Panc1 (cell line): ENCODE measurements at regions not wholly inside any gene's neighbourhood (a gene's known extent, or its start where the extent isn't known, plus 50 kb on each side); places are given as distances from the start of the nearest gene placed in this dataset.
"Not testable (repeated sequence)": the region's sequence is repeated elsewhere in the genome, so short reads cannot be mapped to it uniquely, and the experiment has no call there.

Experiments
- ATAC-seq: fragments of 200-7000 bp; cut with Tn5 transposase; 2 replicates; pipeline ENCODE4 v1.9.1; 2020; ENCODE audit warnings: mild to moderate bottlenecking, moderate library complexity
- BruUV-seq: library from RNA; stranded (reverse); fragments of 400-500 nt; replicated peaks from 2 replicates; lab custom pipeline; 2021; lab: Mats Ljungman, UMichigan
- CTCF ChIA-PET: fragments of 300-600 bp; sonication (Branson Sonifier 250); formaldehyde crosslinking; loops from one replicate; lab custom pipeline; 2022; ENCODE audit warnings: antibody characterized with exemption; lab: Charles Lee
- POLR2A ChIA-PET: fragments of 300-600 bp; sonication (Branson Sonifier 250); formaldehyde crosslinking; loops from one replicate; lab custom pipeline; 2022; ENCODE audit warnings: antibody characterized with exemption; lab: Charles Lee
- DNase-seq: peaks from one replicate; pipeline ENCODE4 v3.0.0-alpha.2; 2010; ENCODE audit warnings: low read depth, low spot score
- H3K27ac ChIP-seq: 2 replicates; pipeline ENCODE4 v1.5.1; 2011; ENCODE audit warnings: mild to moderate bottlenecking, low read length, inconsistent platforms
- H3K27me3 ChIP-seq: fragments of 200-500 bp; sonication (Bioruptor generic); 2 replicates; pipeline ENCODE4 v1.6.0; 2014; ENCODE audit warnings: low read length, inconsistent platforms; ENCODE audit not compliant: control insufficient read depth, insufficient read depth
- H3K36me3 ChIP-seq: fragments of 200-500 bp; sonication (Bioruptor generic); 2 replicates; pipeline ENCODE4 v1.5.1; 2014; ENCODE audit warnings: inconsistent platforms, mild to moderate bottlenecking, low read length, moderate library complexity; ENCODE audit not compliant: control insufficient read depth, insufficient read depth
- H3K4me1 ChIP-seq: 2 replicates; pipeline ENCODE4 v1.5.1; 2011; ENCODE audit warnings: inconsistent platforms, mild to moderate bottlenecking, low read length, moderate library complexity; ENCODE audit not compliant: control insufficient read depth, insufficient read depth
- H3K4me3 ChIP-seq, 2 experiments: 2 replicates each; pipeline ENCODE4 v1.5.1; 2011 to 2012; ENCODE audit warnings: low read depth in 2 of 2, low read length in 2 of 2, mild to moderate bottlenecking in 2 of 2, inconsistent platforms in 1 of 2, moderate library complexity in 1 of 2
- H3K9me3 ChIP-seq: fragments of 200-500 bp; sonication (Bioruptor generic); 2 replicates; pipeline ENCODE4 v1.5.1; 2014; ENCODE audit warnings: low read depth, mild to moderate bottlenecking, inconsistent platforms, low read length, moderate library complexity; ENCODE audit not compliant: control insufficient read depth, insufficient read depth
- CTCF ChIP-seq: fragments of 450-650 bp; IDR thresholded peaks from 2 replicates; pipeline ENCODE4 v1.5.1; 2017; ENCODE audit warnings: mild to moderate bottlenecking
- POLR2AphosphoS5 ChIP-seq: IDR thresholded peaks from 2 replicates; pipeline ENCODE4 v1.6.1; 2012; ENCODE audit warnings: mild to moderate bottlenecking, low read depth, low read length, moderate library complexity
- REST ChIP-seq, 2 experiments: IDR thresholded peaks; 2 replicates each; pipeline ENCODE4 v1.6.1; 2011 to 2012; ENCODE audit warnings: low read depth in 2 of 2, control low read depth in 1 of 2, low read length in 1 of 2, mild to moderate bottlenecking in 1 of 2, moderate library complexity in 1 of 2; ENCODE audit not compliant: insufficient read depth in 1 of 2
- SIN3A ChIP-seq: IDR thresholded peaks from 2 replicates; pipeline ENCODE4 v1.6.1; 2012; ENCODE audit warnings: low read depth, mild to moderate bottlenecking, low read length, moderate library complexity, borderline replicate concordance; ENCODE audit not compliant: insufficient read depth
- TCF7L2 ChIP-seq: IDR thresholded peaks from 2 replicates; pipeline ENCODE4 v1.6.1; 2011; ENCODE audit warnings: mild to moderate bottlenecking, low read depth, low read length, inconsistent platforms
- in situ Hi-C: cut with HindIII; loops from 2 replicates; pipeline ENCODE4 v1.10.0; 2016; ENCODE audit warnings: low sequenced_read_pairs, low pct_unique_long_range_greater_than_20kb
- intact Hi-C: fragments of 100-400 bp; cut with micrococcal nuclease; formaldehyde crosslinking; loops from one replicate; pipeline ENCODE4 v1.10.0; 2022; ENCODE audit not compliant: unreplicated experiment

GRCh38 chr4:72706684-72707083, 137.7 kb upstream of the ADAMTS3 start:
- in situ Hi-C loops: no loop called here
- POLR2A ChIA-PET: no interaction called here

GRCh38 chr4:72704925-72705640, 136.1 kb upstream of the ADAMTS3 start:
- H3K9me3 ChIP-seq, H3K4me1 ChIP-seq, POLR2A ChIA-PET, H3K36me3 ChIP-seq, BruUV-seq, DNase-seq, in situ Hi-C loops, CTCF ChIA-PET, H3K27me3 ChIP-seq, H3K4me3 ChIP-seq, H3K27ac ChIP-seq, ATAC-seq: not testable (repeated sequence)
- intact Hi-C loops: loop anchor here (10.0 kb wide), 1 partner anchor 200 kb away; no protein-coding TSS in a partner anchor

More at GRCh38 chr4:72706684-72707083, 137.7 kb upstream of the ADAMTS3 start:
- no peaks in the 10 kb centered on the region for H3K4me1 ChIP-seq
- DNase-seq: no peak
- no peaks in the 10 kb centered on the region for H3K36me3 ChIP-seq
- CTCF ChIA-PET: no interaction called here
- H3K27me3 ChIP-seq: no peaks in the 10 kb centered on the region
- intact Hi-C loops: loop anchor here (10.0 kb wide), 1 partner anchor 202 kb away; no protein-coding TSS in a partner anchor
- H3K27ac ChIP-seq: no peak overlapping the region
- BruUV-seq: no TSS peak
- ATAC-seq: no peak
- no peak for TF ChIP-seq TCF7L2
- TF ChIP-seq SIN3A: no peak
- no peak for TF ChIP-seq POLR2AphosphoS5
- TF ChIP-seq REST (IDR thresholded peaks at IDR 0.05; ENCODE audit: insufficient read depth in 1 of 2, low read depth in 2 of 2, low read length in 1 of 2): no peak
- no peak for TF ChIP-seq CTCF
- H3K4me3 ChIP-seq: no peak overlapping the region
- H3K9me3 ChIP-seq: no peaks in the 10 kb centered on the region

GRCh38 chr4:72702948-72703347, 133.9 kb upstream of the ADAMTS3 start:
- CTCF ChIA-PET: no interaction called here
- no peaks in the 10 kb centered on the region for H3K4me1 ChIP-seq
- H3K27me3 ChIP-seq: no peaks in the 10 kb centered on the region
- intact Hi-C loops: loop anchor here (1.0 to 10.0 kb wide), 2 partner anchors 198 to 318 kb away; no protein-coding TSS in a partner anchor
- POLR2A ChIA-PET: no interaction called here
- DNase-seq (no peak), ATAC-seq (no peak)
- BruUV-seq: no TSS peak
- in situ Hi-C loops: no loop called here
- H3K4me3 ChIP-seq: no peak overlapping the region
- H3K27ac ChIP-seq: no peak overlapping the region
- no peaks in the 10 kb centered on the region for H3K36me3 ChIP-seq
- no peaks in the 10 kb centered on the region for H3K9me3 ChIP-seq
- no peak for TF ChIP-seq TCF7L2
